ENCODE measurements at regions not wholly inside any gene's neighbourhood (a gene's known extent, or its start where the extent isn't known, plus 50 kb on each side); places are given as distances from the start of the nearest gene placed in this dataset.

DNA sequence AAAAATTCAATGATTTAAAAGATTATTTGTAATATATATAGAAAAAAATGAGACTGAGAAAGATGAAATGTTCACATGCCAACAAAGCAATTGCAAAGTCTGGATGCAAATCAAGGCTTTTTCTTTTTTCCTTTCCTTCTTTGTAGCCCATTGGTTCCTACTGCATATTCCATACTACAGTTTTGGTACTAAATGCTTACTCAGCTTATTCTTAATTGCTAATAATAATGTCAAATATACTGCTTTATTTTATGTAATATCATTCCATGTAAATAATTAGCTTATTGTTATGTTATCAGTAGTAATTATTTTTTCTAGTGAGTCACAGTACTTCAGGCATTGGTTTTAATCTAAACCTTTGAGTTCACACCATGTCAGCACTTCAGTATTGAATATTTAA, 407.4 kb upstream of the LRRTM1 start:
- Histone ChIP-seq H3K27ac (ENCODE audit: low read depth, low read length) (no peak overlapping the region), H3K36me3 (ENCODE audit: control insufficient read depth in 2 of 3, insufficient read depth in 3 of 3, low read length in 3 of 3) (no peaks in the 10 kb centered on the region), H3K27me3 (ENCODE audit: control insufficient read depth in 2 of 2, insufficient read depth in 2 of 2, low read length in 2 of 2) (no peaks in the 10 kb centered on the region), H3K9me3 (ENCODE audit: control insufficient read depth in 2 of 3, low read length in 3 of 3) (no peaks in the 10 kb centered on the region), H3K4me1 (ENCODE audit: control insufficient read depth in 2 of 2, insufficient read depth in 2 of 2, low read length in 2 of 2) (no peaks in the 10 kb centered on the region), H3K4me3 (ENCODE audit: low read length) (no peak overlapping the region)
- Mint-ChIP-seq H3K9me3 (peaks cover 2 to 24% (median 12%) of the 10 kb centered on the region in 11 donors), H3K27me3 (no peaks in the 10 kb centered on the region), H3K36me3 (no peaks in the 10 kb centered on the region), H3K4me3 (no peak overlapping the region), H3K4me1 (no peaks in the 10 kb centered on the region), H3K27ac (no peak overlapping the region)
- ChIA-PET POLR2A (no interaction called here), CTCF (no interaction called here)
- DNase-seq (no peak), ATAC-seq (no peak)
- intact Hi-C loops (cut with micrococcal nuclease), result no loop called here

DNA sequence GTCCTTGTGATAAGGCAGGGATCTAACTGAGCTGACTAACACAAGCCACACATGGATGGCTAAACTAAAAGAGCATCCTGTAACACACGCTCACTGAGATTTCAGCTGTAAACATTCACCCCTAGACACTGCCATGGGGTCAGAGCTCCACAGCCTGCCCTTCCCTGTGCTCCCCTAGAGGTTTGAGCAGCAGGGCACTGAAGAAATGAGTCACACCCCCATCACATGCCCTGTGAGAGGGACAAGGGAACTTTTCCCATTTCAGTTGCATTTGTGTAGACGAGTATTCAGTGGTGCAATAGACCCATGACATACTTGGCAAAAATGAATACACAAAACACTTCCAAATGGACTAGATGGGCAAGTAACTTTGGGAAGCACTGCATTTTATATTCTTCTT, 402.4 kb upstream of the LRRTM1 start:
- intact Hi-C loops (cut with micrococcal nuclease), result no loop called here
- H3K27ac ChIP-seq (ENCODE audit: low read depth, low read length), result no peak overlapping the region
- no peak overlapping the region for H3K4me3 ChIP-seq (ENCODE audit: low read length)
- Mint-ChIP-seq H3K4me3 (no peak overlapping the region), H3K27me3 (no peaks in the 10 kb centered on the region), H3K9me3 (peaks cover 2 to 20% (median 10%) of the 10 kb centered on the region in 11 donors), H3K27ac (no peak overlapping the region), H3K36me3 (no peaks in the 10 kb centered on the region), H3K4me1 (no peaks in the 10 kb centered on the region)
- no peaks in the 10 kb centered on the region for H3K36me3 ChIP-seq (ENCODE audit: control insufficient read depth in 2 of 3, insufficient read depth in 3 of 3, low read length in 3 of 3)
- no peaks in the 10 kb centered on the region for H3K4me1 ChIP-seq (ENCODE audit: control insufficient read depth in 2 of 2, insufficient read depth in 2 of 2, low read length in 2 of 2)
- no peaks in the 10 kb centered on the region for H3K9me3 ChIP-seq (ENCODE audit: control insufficient read depth in 2 of 3, low read length in 3 of 3)
- DNase-seq (no peak), ATAC-seq (no peak)
- H3K27me3 ChIP-seq (ENCODE audit: control insufficient read depth in 2 of 2, insufficient read depth in 2 of 2, low read length in 2 of 2), result no peaks in the 10 kb centered on the region
- ChIA-PET POLR2A (no interaction called here), CTCF (no interaction called here)

DNA sequence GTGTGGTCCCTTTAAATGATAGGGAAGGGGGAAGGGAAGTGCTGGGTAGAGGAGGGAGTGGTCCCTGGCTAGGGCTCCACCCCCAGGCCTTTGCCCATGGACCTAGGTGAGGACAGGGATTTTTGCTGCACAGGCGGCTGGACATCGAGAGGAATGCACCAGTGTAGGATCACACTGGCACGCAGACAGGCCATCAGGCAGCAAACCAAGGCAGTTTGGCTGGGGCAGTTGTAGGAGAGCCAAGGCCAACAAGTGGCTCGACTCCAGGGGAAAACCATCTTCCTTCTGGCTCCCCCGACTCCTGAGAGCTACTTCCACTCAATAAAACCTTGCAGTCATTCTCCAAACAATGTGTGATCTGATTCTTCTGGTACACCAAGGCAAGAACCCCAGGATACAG, 402.0 kb upstream of the LRRTM1 start:
- no peaks in the 10 kb centered on the region for H3K9me3 ChIP-seq (ENCODE audit: control insufficient read depth in 2 of 3, low read length in 3 of 3)
- Mint-ChIP-seq H3K9me3 (peaks cover 2 to 23% (median 11%) of the 10 kb centered on the region in 11 donors), H3K4me3 (no peak overlapping the region), H3K27ac (no peak overlapping the region), H3K27me3 (no peaks in the 10 kb centered on the region), H3K36me3 (no peaks in the 10 kb centered on the region), H3K4me1 (no peaks in the 10 kb centered on the region)
- no peaks in the 10 kb centered on the region for H3K36me3 ChIP-seq (ENCODE audit: control insufficient read depth in 2 of 3, insufficient read depth in 3 of 3, low read length in 3 of 3)
- no peak overlapping the region for H3K27ac ChIP-seq (ENCODE audit: low read depth, low read length)
- no peak for DNase-seq
- no peak for ATAC-seq
- no peaks in the 10 kb centered on the region for H3K27me3 ChIP-seq (ENCODE audit: control insufficient read depth in 2 of 2, insufficient read depth in 2 of 2, low read length in 2 of 2)
- CTCF ChIA-PET, result no interaction called here
- intact Hi-C loops (cut with micrococcal nuclease), result no loop called here
- H3K4me3 ChIP-seq (ENCODE audit: low read length), result no peak overlapping the region
- POLR2A ChIA-PET, result no interaction called here
- H3K4me1 ChIP-seq (ENCODE audit: control insufficient read depth in 2 of 2, insufficient read depth in 2 of 2, low read length in 2 of 2), result no peaks in the 10 kb centered on the region

GRCh38 chr2:80703532-80703931, 399.0 kb upstream of the LRRTM1 start:
- H3K36me3 ChIP-seq (ENCODE audit: control insufficient read depth in 2 of 3, insufficient read depth in 3 of 3, low read length in 3 of 3), result no peaks in the 10 kb centered on the region
- H3K27me3 Mint-ChIP-seq, result no peaks in the 10 kb centered on the region
- H3K27ac Mint-ChIP-seq, result no peak overlapping the region
- no peaks in the 10 kb centered on the region for H3K4me1 Mint-ChIP-seq
- ATAC-seq (no peak), DNase-seq (no peak)
- H3K4me1 ChIP-seq (ENCODE audit: control insufficient read depth in 2 of 2, insufficient read depth in 2 of 2, low read length in 2 of 2), result no peaks in the 10 kb centered on the region
- CTCF ChIA-PET, result no interaction called here
- POLR2A ChIA-PET, result no interaction called here
- H3K9me3 Mint-ChIP-seq, result peaks cover 0 to 30% (median 12%) of the 10 kb centered on the region in 11 donors
- intact Hi-C loops (cut with micrococcal nuclease), result no loop called here
- no peaks in the 10 kb centered on the region for H3K9me3 ChIP-seq (ENCODE audit: control insufficient read depth in 2 of 3, low read length in 3 of 3)
- no peak overlapping the region for H3K27ac ChIP-seq (ENCODE audit: low read depth, low read length)
- H3K4me3 ChIP-seq (ENCODE audit: low read length), result no peak overlapping the region
- H3K27me3 ChIP-seq (ENCODE audit: control insufficient read depth in 2 of 2, insufficient read depth in 2 of 2, low read length in 2 of 2), result no peaks in the 10 kb centered on the region
- no peak overlapping the region for H3K4me3 Mint-ChIP-seq
- no peaks in the 10 kb centered on the region for H3K36me3 Mint-ChIP-seq

DNA sequence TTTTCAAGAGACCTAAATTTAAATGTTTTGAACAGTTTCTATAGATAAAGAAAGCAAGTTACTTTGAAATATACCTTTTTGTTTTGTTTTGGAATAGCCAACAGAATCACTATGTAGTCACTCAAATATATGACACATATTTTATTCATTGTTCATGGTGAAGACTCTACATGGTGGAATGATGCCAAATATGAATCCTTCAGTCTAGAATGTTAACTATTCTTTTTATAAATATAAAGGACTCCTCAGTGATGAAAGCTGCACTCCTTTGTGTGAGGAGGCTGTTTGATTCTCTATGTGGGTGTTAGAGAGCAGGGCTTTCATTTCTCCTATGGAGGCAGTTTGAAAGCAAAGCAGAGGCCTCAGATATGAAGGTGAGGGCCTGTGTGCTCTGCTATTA, 396.4 kb upstream of the LRRTM1 start:
- no peak for DNase-seq
- ChIA-PET CTCF (no interaction called here), POLR2A (no interaction called here)
- Mint-ChIP-seq H3K4me3 (no peak overlapping the region), H3K9me3 (peaks cover 0 to 35% (median 14%) of the 10 kb centered on the region in 11 donors), H3K4me1 (no peaks in the 10 kb centered on the region), H3K27ac (no peak overlapping the region), H3K27me3 (no peaks in the 10 kb centered on the region), H3K36me3 (no peaks in the 10 kb centered on the region)
- H3K4me1 ChIP-seq (ENCODE audit: control insufficient read depth in 2 of 2, insufficient read depth in 2 of 2, low read length in 2 of 2), result no peaks in the 10 kb centered on the region
- no peaks in the 10 kb centered on the region for H3K27me3 ChIP-seq (ENCODE audit: control insufficient read depth in 2 of 2, insufficient read depth in 2 of 2, low read length in 2 of 2)
- intact Hi-C loops (cut with micrococcal nuclease), result no loop called here
- no peak overlapping the region for H3K4me3 ChIP-seq (ENCODE audit: low read length)
- no peaks in the 10 kb centered on the region for H3K36me3 ChIP-seq (ENCODE audit: control insufficient read depth in 2 of 3, insufficient read depth in 3 of 3, low read length in 3 of 3)
- no peaks in the 10 kb centered on the region for H3K9me3 ChIP-seq (ENCODE audit: control insufficient read depth in 2 of 3, low read length in 3 of 3)
- ATAC-seq, result no peak
- no peak overlapping the region for H3K27ac ChIP-seq (ENCODE audit: low read depth, low read length)
